Fibroblast of the aortic adventitia (primary cell): ENCODE measurements at regions not wholly inside any gene's neighbourhood (a gene's known extent, or its start where the extent isn't known, plus 50 kb on each side); places are given as distances from the start of the nearest gene placed in this dataset.
A peak's percentile ranks its signal among the peaks of the same experiment; 100 is the strongest.

Experiments used
- DNase-seq: peaks from one replicate; pipeline ENCODE4 v3.0.0-alpha.2; 2010; ENCODE audit warnings: low read depth
- H3K4me3 ChIP-seq: 2 replicates; pipeline ENCODE4 v1.5.1; 2011; ENCODE audit warnings: low read depth, mild to moderate bottlenecking, control low read depth, low read length, moderate library complexity
- CTCF ChIP-seq: IDR thresholded peaks from 2 replicates; pipeline ENCODE4 v1.5.1; 2011; ENCODE audit warnings: mild to moderate bottlenecking, low read length, control low read depth, inconsistent platforms; ENCODE audit not compliant: insufficient read depth

GRCh38 chr4:166415749-166416148, 542.7 kb downstream of the TLL1 start:
- H3K4me3 ChIP-seq: no peak overlapping the region
- no peak for TF ChIP-seq CTCF

DNA sequence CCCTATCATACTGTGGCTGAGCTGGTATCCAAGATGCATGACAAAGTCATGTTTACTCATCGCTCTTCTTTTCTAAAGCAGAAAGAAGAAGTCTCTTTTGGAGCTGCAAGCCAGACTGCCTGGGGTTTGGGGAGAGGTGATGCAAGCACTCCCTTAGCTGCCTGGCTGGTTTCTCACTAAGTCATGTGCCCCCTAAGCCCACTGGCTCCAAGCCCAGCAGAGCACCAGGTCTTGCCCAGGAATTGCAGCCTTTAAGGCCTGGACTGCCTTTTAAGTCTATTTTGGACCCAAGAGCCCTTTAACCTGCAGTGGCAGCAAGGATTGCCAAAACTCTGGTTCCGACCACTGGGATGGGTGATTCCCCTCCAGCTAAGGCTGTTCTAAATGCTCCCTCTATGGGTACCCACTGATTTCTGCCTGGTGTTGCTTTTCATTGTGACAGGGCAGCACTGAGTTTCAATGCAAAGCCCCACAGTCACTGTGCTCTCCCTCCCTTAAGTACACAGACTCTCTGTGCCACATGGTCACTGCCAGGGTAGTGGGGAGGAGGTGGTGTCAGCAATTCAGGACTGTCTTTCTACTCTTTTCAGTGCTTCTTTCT, 548.6 kb downstream of the TLL1 start:
- H3K4me3 ChIP-seq: no peak overlapping the region
- peak; percentile 15 for TF ChIP-seq CTCF
- peak; percentile 86 for DNase-seq

More at GRCh38 chr4:166415749-166416148, 542.7 kb downstream of the TLL1 start:
- no peak for DNase-seq

GRCh38 chr4:166422475-166422874, 549.4 kb downstream of the TLL1 start:
- TF ChIP-seq CTCF: no peak
- peak; percentile 86 for DNase-seq
- no peak overlapping the region for H3K4me3 ChIP-seq

GRCh38 chr4:166426300-166426863, 553.3 kb downstream of the TLL1 start:
- no peak for TF ChIP-seq CTCF
- H3K4me3 ChIP-seq: no peak overlapping the region
- no peak for DNase-seq

DNA sequence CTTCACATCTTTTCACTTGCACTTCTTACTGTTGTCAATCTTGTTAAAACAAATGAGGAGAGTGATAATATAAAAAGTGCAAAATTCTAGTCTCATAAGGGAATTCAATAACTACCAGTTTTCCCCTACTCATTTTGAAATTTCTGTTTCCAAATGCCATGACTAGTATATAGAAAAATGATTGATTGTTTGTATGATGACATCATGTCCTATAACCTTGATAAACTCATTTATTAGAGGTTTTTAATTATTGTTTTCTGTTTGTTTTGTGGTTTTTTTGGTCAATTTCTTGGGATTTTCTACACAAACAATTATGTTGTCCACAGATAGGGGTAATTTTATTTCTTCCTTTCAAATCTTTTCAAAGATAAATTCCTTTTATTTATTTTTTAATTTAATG, 559.1 kb downstream of the TLL1 start:
- TF ChIP-seq CTCF: no peak
- DNase-seq: no peak
- no peak overlapping the region for H3K4me3 ChIP-seq

DNA sequence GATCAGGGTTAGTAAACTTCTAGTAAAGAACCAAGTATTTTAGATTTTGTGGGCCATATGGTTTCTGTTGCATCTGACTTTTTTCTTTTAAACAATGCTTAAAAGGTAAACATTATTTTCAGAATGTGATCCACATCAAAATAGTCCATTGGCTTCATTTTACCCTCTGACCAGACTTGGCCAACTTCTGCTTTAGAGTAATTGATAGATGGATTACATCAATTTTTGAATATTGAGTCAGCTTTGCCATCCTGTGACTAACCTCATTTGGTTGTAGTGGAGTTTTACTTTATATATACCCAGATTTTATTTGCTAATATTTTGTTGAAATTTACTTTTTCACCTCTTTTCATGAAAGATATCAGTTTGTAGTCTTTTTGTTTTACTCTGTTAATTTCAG, 559.8 kb downstream of the TLL1 start:
- no peak for TF ChIP-seq CTCF
- H3K4me3 ChIP-seq: no peak overlapping the region

DNA sequence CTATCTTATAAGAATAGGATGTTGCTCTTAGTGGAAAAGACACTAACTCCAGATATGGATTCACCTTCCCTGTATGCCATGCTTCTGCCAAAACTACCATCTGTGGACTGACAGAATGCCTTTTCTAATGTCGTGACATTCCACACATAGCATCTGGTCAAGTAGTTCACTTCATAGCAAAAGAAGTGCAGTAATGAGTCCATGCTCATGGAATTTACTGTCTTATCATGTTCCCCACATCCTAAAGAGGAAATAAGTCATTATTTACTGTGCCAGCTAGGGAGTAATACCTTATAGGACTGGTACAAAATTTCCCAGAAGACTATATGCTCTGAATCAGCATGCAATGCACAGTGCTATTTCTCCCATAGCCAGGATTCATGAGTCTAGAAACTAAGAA, 562.4 kb downstream of the TLL1 start:
- H3K4me3 ChIP-seq: no peak overlapping the region
- TF ChIP-seq CTCF: no peak
- peak; percentile 82 for DNase-seq

More for the DNA sequence above, 559.8 kb downstream of the TLL1 start:
- DNase-seq: peak; percentile 24
